ENCODE measurements at regions not wholly inside any gene's neighbourhood (a gene's known extent, or its start where the extent isn't known, plus 50 kb on each side); places are given as distances from the start of the nearest gene placed in this dataset.

DNA sequence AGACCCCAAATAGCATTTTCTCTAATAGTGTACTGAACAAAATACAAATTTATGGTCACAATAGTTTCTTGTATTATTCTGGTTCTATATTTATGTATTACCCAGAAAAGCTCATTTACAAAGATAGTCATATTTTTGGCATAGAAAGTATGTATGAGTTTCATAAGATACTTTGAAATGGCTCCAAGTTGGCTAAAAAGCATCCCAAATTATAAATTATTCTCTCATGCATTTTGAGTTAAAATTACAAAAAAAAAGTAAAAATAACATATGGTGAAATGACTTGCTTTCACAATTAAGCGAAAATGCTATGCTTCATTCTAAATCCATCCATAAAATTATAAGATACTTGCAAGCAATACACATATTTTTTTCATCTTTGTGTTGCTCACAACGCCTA lies 530.7 kb downstream of the ZNF804A start:
- no peak overlapping the region for H3K4me3 ChIP-seq
- H3K27ac ChIP-seq, result no peak overlapping the region
- no peaks in the 10 kb centered on the region for H3K36me3 ChIP-seq
- no peak for DNase-seq
- no peaks in the 10 kb centered on the region for H3K4me1 ChIP-seq
- WGBS, 2 donors, result 55 to 72% methylated on average over 2 of the region's 2 CpGs
- H3K27me3 ChIP-seq, result no peaks in the 10 kb centered on the region
- H3K9me3 ChIP-seq, result peaks cover 0 to 7% (median 0%) of the 10 kb centered on the region in 4 donors
- TF ChIP-seq EP300 (IDR thresholded peaks at IDR 0.05) (no peak), POLR2A (IDR thresholded peaks at IDR 0.05) (no peak), POLR2AphosphoS5 (IDR thresholded peaks at IDR 0.05) (no peak)
- TF ChIP-seq, protein P1, sequence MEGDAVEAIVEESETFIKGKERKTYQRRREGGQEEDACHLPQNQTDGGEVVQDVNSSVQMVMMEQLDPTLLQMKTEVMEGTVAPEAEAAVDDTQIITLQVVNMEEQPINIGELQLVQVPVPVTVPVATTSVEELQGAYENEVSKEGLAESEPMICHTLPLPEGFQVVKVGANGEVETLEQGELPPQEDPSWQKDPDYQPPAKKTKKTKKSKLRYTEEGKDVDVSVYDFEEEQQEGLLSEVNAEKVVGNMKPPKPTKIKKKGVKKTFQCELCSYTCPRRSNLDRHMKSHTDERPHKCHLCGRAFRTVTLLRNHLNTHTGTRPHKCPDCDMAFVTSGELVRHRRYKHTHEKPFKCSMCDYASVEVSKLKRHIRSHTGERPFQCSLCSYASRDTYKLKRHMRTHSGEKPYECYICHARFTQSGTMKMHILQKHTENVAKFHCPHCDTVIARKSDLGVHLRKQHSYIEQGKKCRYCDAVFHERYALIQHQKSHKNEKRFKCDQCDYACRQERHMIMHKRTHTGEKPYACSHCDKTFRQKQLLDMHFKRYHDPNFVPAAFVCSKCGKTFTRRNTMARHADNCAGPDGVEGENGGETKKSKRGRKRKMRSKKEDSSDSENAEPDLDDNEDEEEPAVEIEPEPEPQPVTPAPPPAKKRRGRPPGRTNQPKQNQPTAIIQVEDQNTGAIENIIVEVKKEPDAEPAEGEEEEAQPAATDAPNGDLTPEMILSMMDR (IDR thresholded peaks at IDR 0.05), result no peak
- no peak for ATAC-seq (ENCODE audit: low FRiP score in 2 of 2)

DNA sequence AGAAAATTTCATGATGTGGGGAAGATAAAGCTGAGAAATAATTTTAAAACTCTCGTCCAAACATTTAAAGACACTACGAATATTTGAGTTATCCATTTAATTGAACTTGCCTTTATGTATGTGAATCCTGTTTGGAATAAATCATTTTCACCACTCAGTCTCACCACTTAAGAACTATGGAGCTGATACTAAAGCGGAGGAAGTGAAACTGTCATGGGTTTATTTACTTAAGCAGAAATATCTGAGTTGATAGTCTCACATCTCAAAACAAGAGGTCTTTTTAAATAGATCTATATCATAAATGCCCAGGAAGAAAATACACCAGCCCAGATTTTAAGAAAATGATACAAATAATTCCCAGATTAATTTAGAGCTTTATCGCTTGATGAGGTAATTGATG lies 532.4 kb downstream of the ZNF804A start:
- ATAC-seq (ENCODE audit: low FRiP score in 2 of 2) (no peak), DNase-seq (no peak)
- Histone ChIP-seq H3K27me3 (no peaks in the 10 kb centered on the region), H3K36me3 (no peaks in the 10 kb centered on the region), H3K4me3 (no peak overlapping the region), H3K9me3 (peaks cover 0 to 7% (median 0%) of the 10 kb centered on the region in 4 donors), H3K4me1 (no peaks in the 10 kb centered on the region), H3K27ac (no peak overlapping the region)
- TF ChIP-seq POLR2AphosphoS5 (IDR thresholded peaks at IDR 0.05), result no peak
- TF ChIP-seq, protein P1 (IDR thresholded peaks at IDR 0.05), result no peak
- TF ChIP-seq EP300 (IDR thresholded peaks at IDR 0.05), result no peak
- no peak for TF ChIP-seq POLR2A (IDR thresholded peaks at IDR 0.05)
- 66 to 70% methylated on average over 4 of the region's 4 CpGs for WGBS, 2 donors

DNA sequence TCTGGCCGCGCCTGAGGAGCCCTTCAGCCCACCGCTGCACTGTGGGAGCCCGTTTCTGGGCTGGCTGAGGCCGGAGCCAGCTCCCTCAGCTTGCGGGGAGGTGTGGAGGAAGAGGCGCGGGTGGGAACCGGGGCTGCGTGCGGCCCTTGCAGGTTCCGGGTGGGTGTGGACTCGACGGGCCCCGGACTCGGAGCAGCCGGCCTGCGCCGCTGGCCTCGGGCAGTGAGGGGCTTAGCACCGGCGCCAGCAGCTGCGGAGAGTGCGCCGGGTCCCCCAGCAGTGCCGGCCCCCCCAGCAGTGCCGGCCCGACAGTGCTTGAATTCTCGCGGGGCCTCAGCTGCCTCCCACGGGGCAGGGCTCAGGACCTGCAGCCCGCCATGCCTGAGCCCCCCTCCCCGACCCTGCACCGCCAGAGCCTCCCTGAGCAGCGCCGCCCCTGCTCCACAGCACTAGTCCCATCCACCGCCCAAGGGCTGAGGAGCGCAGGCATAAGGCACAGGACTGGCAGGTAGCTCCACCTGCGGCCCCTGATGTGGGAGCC lies 534.2 kb downstream of the ZNF804A start:
- peaks cover 0 to 7% (median 0%) of the 10 kb centered on the region in 4 donors for H3K9me3 ChIP-seq
- no peaks in the 10 kb centered on the region for H3K27me3 ChIP-seq
- 92 to 93% methylated on average over 4 to 36 of the region's 39 CpGs for WGBS, 2 donors
- H3K4me1 ChIP-seq, result no peaks in the 10 kb centered on the region
- ATAC-seq (ENCODE audit: low FRiP score in 2 of 2) (peak in 1 of 2 donors; percentile 38), DNase-seq (peak in 1 of 2 donors; percentile 75)
- TF ChIP-seq EP300 (IDR thresholded peaks at IDR 0.05) (no peak), POLR2A (IDR thresholded peaks at IDR 0.05) (no peak), POLR2AphosphoS5 (IDR thresholded peaks at IDR 0.05) (no peak)
- TF ChIP-seq, protein P1 (IDR thresholded peaks at IDR 0.05), result no peak
- H3K27ac ChIP-seq, result no peak overlapping the region
- no peaks in the 10 kb centered on the region for H3K36me3 ChIP-seq
- no peak overlapping the region for H3K4me3 ChIP-seq

DNA sequence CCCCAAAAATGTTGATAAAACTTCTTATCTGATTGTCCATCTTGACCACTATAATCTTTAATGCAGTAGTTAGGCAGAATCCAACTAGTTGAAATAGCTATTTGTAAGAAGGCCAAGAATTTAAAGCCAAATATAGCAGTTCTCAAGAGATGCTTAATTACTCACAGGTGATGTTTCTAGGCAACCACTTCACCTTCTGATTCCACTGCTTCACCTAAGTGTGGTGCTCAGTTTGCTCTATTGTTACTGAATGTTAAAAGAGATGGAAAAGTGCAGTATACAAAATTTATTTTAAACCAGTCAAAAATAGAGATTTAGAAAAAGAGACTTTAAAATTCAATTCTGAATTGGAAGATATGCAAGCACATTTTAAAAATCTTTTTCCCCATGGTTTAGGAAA lies 539.4 kb downstream of the ZNF804A start:
- TF ChIP-seq POLR2AphosphoS5 (IDR thresholded peaks at IDR 0.05) (no peak), EP300 (IDR thresholded peaks at IDR 0.05) (no peak), POLR2A (IDR thresholded peaks at IDR 0.05) (no peak)
- TF ChIP-seq, protein P1 (IDR thresholded peaks at IDR 0.05), result no peak
- no peaks in the 10 kb centered on the region for H3K36me3 ChIP-seq
- DNase-seq, result no peak
- peaks cover 0 to 2% (median 0%) of the 10 kb centered on the region in 4 donors for H3K9me3 ChIP-seq
- H3K27ac ChIP-seq, result no peak overlapping the region
- no peaks in the 10 kb centered on the region for H3K4me1 ChIP-seq
- ATAC-seq (ENCODE audit: low FRiP score in 2 of 2), result no peak
- H3K4me3 ChIP-seq, result no peak overlapping the region
- H3K27me3 ChIP-seq, result no peaks in the 10 kb centered on the region

DNA sequence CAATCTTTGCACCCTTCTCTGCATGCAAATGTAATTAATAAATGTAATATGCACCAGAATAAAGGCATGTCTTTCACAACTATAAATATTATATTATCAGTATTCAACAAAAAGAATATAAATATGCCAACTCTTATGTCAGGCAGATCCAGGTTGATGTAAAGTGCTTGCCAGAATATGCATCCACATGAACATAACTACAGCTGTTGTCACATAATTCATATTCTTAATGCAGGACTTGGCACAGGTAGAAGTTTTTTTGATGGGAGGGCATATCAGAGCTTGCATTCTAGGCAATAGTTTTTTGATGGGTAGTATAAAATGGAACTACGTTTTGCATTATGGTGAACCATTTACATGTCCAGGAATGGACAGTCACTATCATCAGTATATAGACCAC lies 544.3 kb downstream of the ZNF804A start:
- H3K27me3 ChIP-seq, result no peaks in the 10 kb centered on the region
- TF ChIP-seq POLR2AphosphoS5 (IDR thresholded peaks at IDR 0.05), result no peak
- TF ChIP-seq EP300 (IDR thresholded peaks at IDR 0.05), result no peak
- no peak for TF ChIP-seq POLR2A (IDR thresholded peaks at IDR 0.05)
- TF ChIP-seq, protein P1 (IDR thresholded peaks at IDR 0.05), result no peak
- 67 to 97% methylated on average over 1 of the region's 1 CpG for WGBS, 2 donors
- H3K9me3 ChIP-seq, result no peaks in the 10 kb centered on the region
- H3K36me3 ChIP-seq, result no peaks in the 10 kb centered on the region
- H3K4me1 ChIP-seq, result no peaks in the 10 kb centered on the region
- ATAC-seq (ENCODE audit: low FRiP score in 2 of 2) (no peak), DNase-seq (no peak)
- H3K4me3 ChIP-seq, result no peak overlapping the region
- no peak overlapping the region for H3K27ac ChIP-seq

Measured in upper lobe of left lung (tissue), 6 donors.